ENCODE measurements at regions not wholly inside any gene's neighbourhood (a gene's known extent, or its start where the extent isn't known, plus 50 kb on each side); places are given as distances from the start of the nearest gene placed in this dataset.

- no peak overlapping the region for H3K27ac Mint-ChIP-seq
These were observed 313.1 kb upstream of the DAB1 start for GRCh38 chr1:57736940-57737339.

GRCh38 chr1:57729181-57729580 is 305.3 kb upstream of the DAB1 start:
- H3K36me3 Mint-ChIP-seq, result no peaks in the 10 kb centered on the region
- H3K27me3 Mint-ChIP-seq, result no peaks in the 10 kb centered on the region
- H3K9me3 Mint-ChIP-seq, result peaks cover 0 to 2% (median 0%) of the 10 kb centered on the region in 3 donors
- H3K27ac Mint-ChIP-seq, result no peak overlapping the region
- H3K4me3 Mint-ChIP-seq, result no peak overlapping the region
- H3K4me1 Mint-ChIP-seq, result no peaks in the 10 kb centered on the region

More at GRCh38 chr1:57736940-57737339, 313.1 kb upstream of the DAB1 start:
- Mint-ChIP-seq H3K4me3 (no peak overlapping the region), H3K4me1 (no peaks in the 10 kb centered on the region), H3K27me3 (peaks cover 1% of the 10 kb centered on the region), H3K9me3 (no peaks in the 10 kb centered on the region), H3K36me3 (no peaks in the 10 kb centered on the region)

- no peak overlapping the region for H3K4me3 Mint-ChIP-seq
- H3K36me3 Mint-ChIP-seq, result no peaks in the 10 kb centered on the region
- H3K27ac Mint-ChIP-seq, result peak overlapping the region in 1 of 3 donors; percentile 9
- H3K27me3 Mint-ChIP-seq, result no peaks in the 10 kb centered on the region
- H3K4me1 Mint-ChIP-seq, result no peaks in the 10 kb centered on the region
- H3K9me3 Mint-ChIP-seq, result peaks cover 0 to 2% (median 0%) of the 10 kb centered on the region in 3 donors
These were observed 303.3 kb upstream of the DAB1 start for GRCh38 chr1:57727121-57727520.

- Mint-ChIP-seq H3K4me1 (no peaks in the 10 kb centered on the region), H3K4me3 (no peak overlapping the region), H3K9me3 (no peaks in the 10 kb centered on the region), H3K27ac (no peak overlapping the region), H3K27me3 (no peaks in the 10 kb centered on the region), H3K36me3 (no peaks in the 10 kb centered on the region)
These were observed 301.5 kb upstream of the DAB1 start for GRCh38 chr1:57725318-57725717.

GRCh38 chr1:57724535-57724934 is 300.7 kb upstream of the DAB1 start:
- Mint-ChIP-seq H3K4me3 (no peak overlapping the region), H3K9me3 (no peaks in the 10 kb centered on the region)

GRCh38 chr1:57722285-57722978 is 298.6 kb upstream of the DAB1 start:
- Mint-ChIP-seq H3K27me3 (no peaks in the 10 kb centered on the region), H3K4me1 (no peaks in the 10 kb centered on the region), H3K4me3 (no peak overlapping the region), H3K36me3 (no peaks in the 10 kb centered on the region), H3K9me3 (no peaks in the 10 kb centered on the region), H3K27ac (no peak overlapping the region)

More at GRCh38 chr1:57724535-57724934, 300.7 kb upstream of the DAB1 start:
- Mint-ChIP-seq H3K36me3 (no peaks in the 10 kb centered on the region), H3K27me3 (no peaks in the 10 kb centered on the region), H3K4me1 (no peaks in the 10 kb centered on the region), H3K27ac (no peak overlapping the region)

GRCh38 chr1:57721001-57721400 is 297.1 kb upstream of the DAB1 start:
- no peaks in the 10 kb centered on the region for H3K36me3 Mint-ChIP-seq

GRCh38 chr1:57719274-57719673 is 295.4 kb upstream of the DAB1 start:
- Mint-ChIP-seq H3K27ac (no peak overlapping the region), H3K4me3 (no peak overlapping the region), H3K36me3 (no peaks in the 10 kb centered on the region), H3K9me3 (no peaks in the 10 kb centered on the region), H3K4me1 (no peaks in the 10 kb centered on the region), H3K27me3 (no peaks in the 10 kb centered on the region)

More at GRCh38 chr1:57721001-57721400, 297.1 kb upstream of the DAB1 start:
- Mint-ChIP-seq H3K27ac (no peak overlapping the region), H3K4me1 (no peaks in the 10 kb centered on the region), H3K4me3 (peak overlapping the region in 1 of 4 donors; percentile 25), H3K9me3 (no peaks in the 10 kb centered on the region), H3K27me3 (no peaks in the 10 kb centered on the region)

GRCh38 chr1:57713501-57713900 is 289.6 kb upstream of the DAB1 start:
- peaks cover 0 to 6% (median 0%) of the 10 kb centered on the region in 3 donors for H3K9me3 Mint-ChIP-seq
- H3K27ac Mint-ChIP-seq, result no peak overlapping the region
- no peak overlapping the region for H3K4me3 Mint-ChIP-seq
- peaks cover 0 to 3% (median 0%) of the 10 kb centered on the region in 3 donors for H3K4me1 Mint-ChIP-seq
- no peaks in the 10 kb centered on the region for H3K36me3 Mint-ChIP-seq
- H3K27me3 Mint-ChIP-seq, result no peaks in the 10 kb centered on the region

- Mint-ChIP-seq H3K27me3 (no peaks in the 10 kb centered on the region), H3K9me3 (peaks cover 0 to 6% (median 0%) of the 10 kb centered on the region in 3 donors), H3K36me3 (no peaks in the 10 kb centered on the region), H3K27ac (no peak overlapping the region), H3K4me3 (no peak overlapping the region), H3K4me1 (peaks cover 0 to 3% (median 0%) of the 10 kb centered on the region in 3 donors)
These were observed 289.0 kb upstream of the DAB1 start for GRCh38 chr1:57712846-57713245.

GRCh38 chr1:57711326-57711725 is 287.5 kb upstream of the DAB1 start:
- H3K36me3 Mint-ChIP-seq, result no peaks in the 10 kb centered on the region
- no peak overlapping the region for H3K4me3 Mint-ChIP-seq
- H3K9me3 Mint-ChIP-seq, result peaks cover 0 to 6% (median 0%) of the 10 kb centered on the region in 3 donors
- H3K4me1 Mint-ChIP-seq, result peaks cover 0 to 3% (median 0%) of the 10 kb centered on the region in 3 donors
- no peak overlapping the region for H3K27ac Mint-ChIP-seq
- H3K27me3 Mint-ChIP-seq, result peaks cover 2% of the 10 kb centered on the region

- Mint-ChIP-seq H3K4me1 (peaks cover 0 to 3% (median 0%) of the 10 kb centered on the region in 3 donors), H3K27ac (no peak overlapping the region), H3K9me3 (peaks cover 0 to 2% (median 0%) of the 10 kb centered on the region in 3 donors), H3K4me3 (no peak overlapping the region), H3K27me3 (peaks cover 2% of the 10 kb centered on the region), H3K36me3 (no peaks in the 10 kb centered on the region)
These were observed 283.8 kb upstream of the DAB1 start for GRCh38 chr1:57707631-57708030.

- Mint-ChIP-seq H3K27ac (no peak overlapping the region), H3K4me1 (peaks cover 0 to 3% (median 0%) of the 10 kb centered on the region in 3 donors), H3K9me3 (peaks cover 0 to 8% (median 3%) of the 10 kb centered on the region in 3 donors), H3K27me3 (peaks cover 4% of the 10 kb centered on the region), H3K4me3 (no peak overlapping the region), H3K36me3 (no peaks in the 10 kb centered on the region)
These were observed 281.0 kb upstream of the DAB1 start for GRCh38 chr1:57704811-57705210.

GRCh38 chr1:57704231-57704630 is 280.4 kb upstream of the DAB1 start:
- no peak overlapping the region for H3K4me3 Mint-ChIP-seq
- H3K9me3 Mint-ChIP-seq, result peaks cover 0 to 10% (median 3%) of the 10 kb centered on the region in 3 donors
- H3K27me3 Mint-ChIP-seq, result peaks cover 4% of the 10 kb centered on the region
- no peaks in the 10 kb centered on the region for H3K36me3 Mint-ChIP-seq
- peaks cover 0 to 3% (median 0%) of the 10 kb centered on the region in 3 donors for H3K4me1 Mint-ChIP-seq
- no peak overlapping the region for H3K27ac Mint-ChIP-seq

- Mint-ChIP-seq H3K36me3 (no peaks in the 10 kb centered on the region), H3K27ac (no peak overlapping the region), H3K27me3 (peaks cover 2% of the 10 kb centered on the region), H3K4me3 (no peak overlapping the region), H3K4me1 (no peaks in the 10 kb centered on the region), H3K9me3 (peaks cover 7 to 16% (median 9%) of the 10 kb centered on the region in 3 donors)
These were observed 273.0 kb upstream of the DAB1 start for GRCh38 chr1:57696904-57697303.

GRCh38 chr1:57696043-57696442 is 272.2 kb upstream of the DAB1 start:
- H3K4me1 Mint-ChIP-seq, result no peaks in the 10 kb centered on the region
- H3K27me3 Mint-ChIP-seq, result peaks cover 2% of the 10 kb centered on the region
- no peak overlapping the region for H3K4me3 Mint-ChIP-seq
- no peak overlapping the region for H3K27ac Mint-ChIP-seq
- H3K36me3 Mint-ChIP-seq, result no peaks in the 10 kb centered on the region
- H3K9me3 Mint-ChIP-seq, result peaks cover 7 to 16% (median 9%) of the 10 kb centered on the region in 3 donors
